BE2C (cell line): ENCODE measurements at regions not wholly inside any gene's neighbourhood (a gene's known extent, or its start where the extent isn't known, plus 50 kb on each side); places are given as distances from the start of the nearest gene placed in this dataset.

Source experiments
- DNase-seq: peaks from one replicate; pipeline ENCODE4 v3.0.0-alpha.2; 2020
- H3K27me3 ChIP-seq: fragments of 250-450 bp; sonication (Bioruptor Pico); 2 replicates; pipeline ENCODE4 v1.5.1; 2020; ENCODE audit warnings: mild to moderate bottlenecking
- H3K36me3 ChIP-seq: fragments of 250-450 bp; sonication (Bioruptor Pico); 2 replicates; pipeline ENCODE4 v1.5.1; 2020; ENCODE audit warnings: mild to moderate bottlenecking
- H3K4me1 ChIP-seq: fragments of 250-450 bp; sonication (Bioruptor Pico); 2 replicates; pipeline ENCODE4 v1.5.1; 2020
- H3K4me3 ChIP-seq: 2 replicates; pipeline ENCODE4 v1.5.1; 2011; ENCODE audit warnings: low read depth, low read length
- H3K9me3 ChIP-seq: fragments of 250-450 bp; sonication (Bioruptor Pico); 2 replicates; pipeline ENCODE4 v1.5.1; 2020
- TF ChIP-seq, protein P1 (sequence below): IDR thresholded peaks from 2 replicates; pipeline ENCODE4 v1.5.1; 2012; ENCODE audit warnings: mild to moderate bottlenecking, low read depth, low read length

DNA sequence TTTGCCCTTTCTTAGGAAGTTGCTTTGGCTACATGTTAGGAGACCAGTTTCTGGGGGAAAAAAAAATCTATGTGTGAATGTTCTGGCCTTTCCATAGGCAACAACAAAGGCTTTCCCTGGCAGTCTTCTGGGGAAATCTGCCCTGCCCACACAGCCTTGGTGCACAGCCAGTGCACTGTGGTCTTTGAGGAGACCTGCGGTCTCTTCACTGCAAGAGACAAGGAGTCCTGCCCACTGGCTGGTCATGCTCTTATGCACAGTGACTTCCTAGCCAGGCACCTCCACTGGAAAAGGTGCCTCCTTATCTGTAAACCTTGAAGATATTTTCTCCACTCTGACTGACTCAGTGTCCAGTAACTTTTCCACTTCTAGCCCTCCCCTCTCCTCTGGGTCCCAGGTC is 155.1 kb downstream of the SUCLA2 start:
- Histone ChIP-seq H3K4me3 (no peak overlapping the region), H3K27me3 (no peaks in the 10 kb centered on the region), H3K9me3 (0 out of 2 replicates have a peak, but pooled peaks cover 2% of the 10 kb centered on the region), H3K36me3 (no peaks in the 10 kb centered on the region), H3K4me1 (no peaks in the 10 kb centered on the region)
- DNase-seq: no peak
- TF ChIP-seq, protein P1, sequence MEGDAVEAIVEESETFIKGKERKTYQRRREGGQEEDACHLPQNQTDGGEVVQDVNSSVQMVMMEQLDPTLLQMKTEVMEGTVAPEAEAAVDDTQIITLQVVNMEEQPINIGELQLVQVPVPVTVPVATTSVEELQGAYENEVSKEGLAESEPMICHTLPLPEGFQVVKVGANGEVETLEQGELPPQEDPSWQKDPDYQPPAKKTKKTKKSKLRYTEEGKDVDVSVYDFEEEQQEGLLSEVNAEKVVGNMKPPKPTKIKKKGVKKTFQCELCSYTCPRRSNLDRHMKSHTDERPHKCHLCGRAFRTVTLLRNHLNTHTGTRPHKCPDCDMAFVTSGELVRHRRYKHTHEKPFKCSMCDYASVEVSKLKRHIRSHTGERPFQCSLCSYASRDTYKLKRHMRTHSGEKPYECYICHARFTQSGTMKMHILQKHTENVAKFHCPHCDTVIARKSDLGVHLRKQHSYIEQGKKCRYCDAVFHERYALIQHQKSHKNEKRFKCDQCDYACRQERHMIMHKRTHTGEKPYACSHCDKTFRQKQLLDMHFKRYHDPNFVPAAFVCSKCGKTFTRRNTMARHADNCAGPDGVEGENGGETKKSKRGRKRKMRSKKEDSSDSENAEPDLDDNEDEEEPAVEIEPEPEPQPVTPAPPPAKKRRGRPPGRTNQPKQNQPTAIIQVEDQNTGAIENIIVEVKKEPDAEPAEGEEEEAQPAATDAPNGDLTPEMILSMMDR: no peak

DNA sequence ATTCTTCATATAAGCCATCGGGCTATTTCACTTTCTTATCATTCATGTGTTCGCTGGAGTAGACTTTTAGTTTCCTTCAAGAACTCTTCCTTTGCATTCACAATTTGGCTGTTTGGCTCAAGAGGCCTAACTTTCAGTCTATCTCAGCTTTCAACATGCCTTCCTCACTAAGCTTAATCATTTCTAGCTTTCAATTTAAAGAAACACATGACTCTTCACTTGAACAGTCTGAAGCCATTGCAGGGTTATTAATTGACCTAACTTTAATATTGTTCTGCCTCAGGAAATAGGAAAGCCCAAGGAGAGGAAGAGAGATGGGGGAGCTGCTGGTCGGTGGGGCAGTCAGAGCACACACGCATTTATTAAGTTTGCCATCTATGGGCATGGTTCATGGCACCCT is 158.1 kb downstream of the SUCLA2 start:
- no peak overlapping the region for H3K4me3 ChIP-seq
- TF ChIP-seq, protein P1: no peak
- DNase-seq: no peak
- no peaks in the 10 kb centered on the region for H3K36me3 ChIP-seq
- H3K27me3 ChIP-seq: no peaks in the 10 kb centered on the region
- H3K9me3 ChIP-seq: no peaks in the 10 kb centered on the region
- H3K4me1 ChIP-seq: no peaks in the 10 kb centered on the region

DNA sequence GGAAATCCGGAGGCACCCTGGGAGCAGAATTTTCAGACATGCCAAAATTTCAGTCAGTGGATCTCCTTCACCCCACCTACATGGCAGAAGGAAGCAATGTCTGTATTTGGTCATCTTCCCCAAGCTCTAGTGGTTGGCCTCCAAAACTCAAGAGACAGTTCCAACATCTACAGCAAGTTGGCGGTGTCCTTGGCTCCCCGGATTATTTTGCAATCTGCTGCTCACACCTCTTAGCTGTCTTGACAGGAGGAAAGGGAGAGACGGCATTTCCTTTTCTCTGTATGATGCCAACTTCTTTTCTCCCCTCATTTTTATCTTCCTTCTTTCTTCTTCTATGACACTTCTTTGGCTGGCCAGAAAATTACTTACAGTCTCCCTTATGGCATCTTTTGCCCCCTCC is 159.9 kb downstream of the SUCLA2 start:
- Histone ChIP-seq H3K4me1 (no peaks in the 10 kb centered on the region), H3K4me3 (no peak overlapping the region), H3K9me3 (no peaks in the 10 kb centered on the region), H3K27me3 (no peaks in the 10 kb centered on the region), H3K36me3 (no peaks in the 10 kb centered on the region)
- DNase-seq: no peak
- TF ChIP-seq, protein P1: no peak

DNA sequence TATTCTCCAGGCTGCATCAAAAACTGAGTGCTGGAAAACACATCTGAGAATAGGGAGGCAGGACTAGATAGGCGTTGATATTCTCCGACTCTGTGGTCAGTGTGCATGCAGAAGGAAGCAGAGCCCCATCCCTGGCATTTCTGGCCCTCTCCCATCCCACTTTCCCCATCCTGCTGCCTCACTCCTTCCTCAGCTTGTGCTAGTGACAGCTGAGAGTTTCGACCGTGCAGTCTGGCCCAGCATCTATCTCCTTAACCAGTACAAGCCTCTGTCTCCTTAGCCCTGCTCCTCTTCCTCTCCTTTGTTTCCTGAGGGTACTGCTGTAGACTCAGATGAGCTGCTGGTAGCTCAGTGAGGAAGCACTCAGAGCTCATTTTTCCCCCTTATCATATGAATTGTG is 163.2 kb downstream of the SUCLA2 start:
- Histone ChIP-seq H3K9me3 (no peaks in the 10 kb centered on the region), H3K4me3 (no peak overlapping the region), H3K4me1 (no peaks in the 10 kb centered on the region), H3K27me3 (no peaks in the 10 kb centered on the region), H3K36me3 (no peaks in the 10 kb centered on the region)
- DNase-seq: no peak
- TF ChIP-seq, protein P1: no peak

DNA sequence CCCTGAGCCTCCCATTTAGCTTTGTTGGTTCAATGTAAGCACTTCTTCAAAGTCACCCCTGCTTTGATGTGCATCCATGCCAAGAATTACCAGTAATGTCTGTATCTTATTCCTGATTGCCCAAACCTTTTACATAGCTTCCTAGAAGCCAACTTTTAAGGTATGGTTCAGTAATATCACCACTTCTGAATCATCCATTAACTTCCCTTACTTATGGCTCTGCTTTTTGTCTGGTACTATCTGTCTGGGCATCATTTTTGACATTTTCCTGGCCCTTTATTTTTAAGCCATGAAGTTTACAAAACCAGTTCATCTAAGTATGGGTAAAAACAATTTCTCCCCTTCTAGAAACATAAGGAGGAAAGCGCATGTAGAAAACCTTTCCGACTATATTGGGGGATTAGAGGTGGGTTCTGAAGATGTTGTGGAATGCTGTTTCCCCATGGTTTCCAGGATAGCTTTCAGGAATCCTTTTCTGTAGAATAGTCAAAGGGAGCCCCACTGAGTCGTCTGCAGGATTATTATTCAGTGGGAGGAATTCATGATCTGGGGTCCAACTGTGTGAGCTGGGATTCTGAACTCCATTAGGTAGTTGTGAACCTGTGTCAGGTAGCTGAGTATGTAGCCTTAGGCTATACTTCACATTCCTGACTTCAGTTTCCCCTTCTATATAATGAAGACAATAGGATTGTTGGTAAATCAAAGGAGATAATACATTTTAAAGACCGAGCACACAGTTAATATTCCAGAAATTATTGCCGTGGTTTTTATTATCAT is 163.8 kb downstream of the SUCLA2 start:
- DNase-seq: no peak
- no peaks in the 10 kb centered on the region for H3K36me3 ChIP-seq
- H3K27me3 ChIP-seq: no peaks in the 10 kb centered on the region
- no peaks in the 10 kb centered on the region for H3K9me3 ChIP-seq
- TF ChIP-seq, protein P1: no peak
- H3K4me1 ChIP-seq: no peaks in the 10 kb centered on the region
- no peak overlapping the region for H3K4me3 ChIP-seq

DNA sequence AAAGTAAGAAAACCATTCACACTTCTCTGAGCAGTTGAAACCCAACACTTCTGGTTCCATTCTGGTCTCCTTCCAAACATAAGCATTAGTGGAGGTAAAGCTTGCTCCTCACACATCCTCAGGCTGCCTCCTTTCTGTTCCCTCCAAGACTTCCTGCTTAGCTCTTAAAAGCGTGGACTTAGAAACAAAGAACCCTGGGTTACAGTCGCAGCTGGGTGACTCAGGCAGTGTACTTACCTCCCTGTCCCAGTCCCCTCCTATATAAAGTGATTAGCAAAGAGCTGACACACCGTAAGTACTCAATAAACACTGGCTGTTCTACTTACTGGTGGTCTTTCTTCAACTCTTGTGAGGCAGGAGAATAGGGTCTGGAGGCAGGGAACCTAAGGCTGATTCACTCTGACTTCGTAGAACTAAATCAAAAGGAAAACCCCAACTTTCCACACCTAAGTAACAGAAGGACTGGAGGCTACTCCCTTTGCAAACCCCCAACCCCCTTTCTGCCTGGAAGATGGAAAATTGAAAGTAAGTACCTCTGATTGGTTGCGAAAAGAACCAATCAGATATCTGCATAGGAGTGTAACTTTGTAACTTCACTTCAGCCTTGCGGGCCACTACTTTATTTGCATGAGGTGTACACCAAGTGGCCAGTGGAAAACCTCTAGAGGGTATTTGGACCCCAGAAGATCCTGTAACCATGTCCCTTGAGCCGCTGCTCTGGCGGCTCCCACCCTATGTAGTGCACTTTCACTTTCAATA is 165.4 kb downstream of the SUCLA2 start:
- Histone ChIP-seq H3K9me3 (no peaks in the 10 kb centered on the region), H3K27me3 (no peaks in the 10 kb centered on the region), H3K4me3 (no peak overlapping the region), H3K36me3 (no peaks in the 10 kb centered on the region), H3K4me1 (no peaks in the 10 kb centered on the region)
- TF ChIP-seq, protein P1: no peak
- DNase-seq: no peak
